Activated T-cell treated with anti-CD3 and anti-CD28 coated beads, Interleukin-2, amount 50 U/mL, for 4 hours (primary cell): ENCODE measurements at regions not wholly inside any gene's neighbourhood (a gene's known extent, or its start where the extent isn't known, plus 50 kb on each side); places are given as distances from the start of the nearest gene placed in this dataset.

Source experiments
- ATAC-seq, 2 donors: fragments of 200-7000 bp; cut with Tn5 transposase; one replicate each; pipeline ENCODE4 v1.10.0; 2021
- DNase-seq: peaks from one replicate; pipeline ENCODE4 v3.0.0-alpha.2; 2020
- H3K27me3 Mint-ChIP-seq: one replicate; pipeline ENCODE4 v1.8.0; 2021; ENCODE audit warnings: low read depth, mixed read lengths
- H3K36me3 Mint-ChIP-seq: one replicate; pipeline ENCODE4 v1.8.0; 2022; ENCODE audit warnings: mixed read lengths; ENCODE audit not compliant: insufficient read depth
- H3K4me1 Mint-ChIP-seq: one replicate; pipeline ENCODE4 v1.8.0; 2021; ENCODE audit warnings: low read depth, mixed read lengths
- H3K4me3 Mint-ChIP-seq: one replicate; pipeline ENCODE4 v1.8.0; 2021; ENCODE audit warnings: mild to moderate bottlenecking, moderate library complexity, mixed read lengths
- H3K9me3 Mint-ChIP-seq: one replicate; pipeline ENCODE4 v1.8.0; 2021; ENCODE audit warnings: mixed read lengths

- ATAC-seq, result no peak
- no peaks in the 10 kb centered on the region for H3K27me3 Mint-ChIP-seq
- H3K36me3 Mint-ChIP-seq, result no peaks in the 10 kb centered on the region
- no peak for DNase-seq
- H3K9me3 Mint-ChIP-seq, result no peaks in the 10 kb centered on the region
- H3K4me3 Mint-ChIP-seq, result no peak overlapping the region
- no peaks in the 10 kb centered on the region for H3K4me1 Mint-ChIP-seq
Measured at GRCh38 chr13:60757501-60758215, 360.6 kb downstream of the TDRD3 start.

DNA sequence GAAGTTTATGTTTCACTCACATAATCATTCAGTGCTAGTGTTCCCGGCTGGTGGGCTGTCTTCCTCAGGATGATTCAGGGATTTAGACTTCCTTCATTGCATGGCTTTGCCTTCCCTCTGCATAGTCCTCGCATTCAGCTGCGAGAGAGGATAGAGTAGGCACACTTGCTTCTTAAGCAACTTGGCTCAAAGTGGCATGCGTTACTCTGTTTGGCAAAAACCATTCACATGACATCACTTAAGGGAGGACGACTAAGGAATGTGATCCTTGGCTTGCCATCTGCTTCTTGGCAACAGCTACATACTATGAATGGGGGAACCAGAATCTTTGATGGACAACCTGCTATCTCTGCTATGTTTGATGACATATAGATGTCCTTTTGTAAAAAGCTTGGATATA is 359.3 kb downstream of the TDRD3 start:
- Mint-ChIP-seq H3K9me3 (peaks cover 5% of the 10 kb centered on the region), H3K4me3 (no peak overlapping the region), H3K36me3 (no peaks in the 10 kb centered on the region), H3K4me1 (no peaks in the 10 kb centered on the region), H3K27me3 (no peaks in the 10 kb centered on the region)
- DNase-seq (no peak), ATAC-seq (no peak)

GRCh38 chr13:60755380-60756163 is 358.6 kb downstream of the TDRD3 start:
- Mint-ChIP-seq H3K36me3 (no peaks in the 10 kb centered on the region), H3K27me3 (no peaks in the 10 kb centered on the region), H3K9me3 (peaks cover 5% of the 10 kb centered on the region), H3K4me1 (no peaks in the 10 kb centered on the region), H3K4me3 (no peak overlapping the region)
- ATAC-seq (no peak), DNase-seq (no peak)

GRCh38 chr13:60754211-60755090 is 357.4 kb downstream of the TDRD3 start:
- Mint-ChIP-seq H3K27me3 (no peaks in the 10 kb centered on the region), H3K4me3 (no peak overlapping the region), H3K36me3 (no peaks in the 10 kb centered on the region), H3K4me1 (no peaks in the 10 kb centered on the region), H3K9me3 (peaks cover 5% of the 10 kb centered on the region)
- ATAC-seq (no peak), DNase-seq (no peak)

DNA sequence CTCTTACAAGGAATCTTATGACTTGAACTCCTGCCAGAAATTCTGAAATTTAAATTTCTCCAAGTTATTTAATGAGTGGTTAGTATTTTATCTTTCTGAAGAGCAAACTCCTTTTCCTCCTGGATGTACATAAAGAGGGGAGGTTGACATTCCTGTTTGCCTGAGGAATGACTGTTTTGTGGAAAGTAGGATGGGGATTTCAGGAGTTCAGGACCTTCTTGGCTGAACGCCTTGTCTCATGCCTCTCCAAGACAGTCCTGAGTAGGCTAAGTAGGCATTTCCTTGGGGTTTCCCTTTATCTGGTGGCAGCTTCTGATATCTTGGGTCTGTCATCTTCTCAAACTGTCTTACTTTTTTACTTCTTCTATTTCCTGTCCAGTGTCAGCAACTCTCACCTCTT is 356.6 kb downstream of the TDRD3 start:
- ATAC-seq (no peak), DNase-seq (no peak)
- no peaks in the 10 kb centered on the region for H3K4me1 Mint-ChIP-seq
- H3K4me3 Mint-ChIP-seq, result no peak overlapping the region
- H3K9me3 Mint-ChIP-seq, result peaks cover 5% of the 10 kb centered on the region
- no peaks in the 10 kb centered on the region for H3K36me3 Mint-ChIP-seq
- no peaks in the 10 kb centered on the region for H3K27me3 Mint-ChIP-seq

DNA sequence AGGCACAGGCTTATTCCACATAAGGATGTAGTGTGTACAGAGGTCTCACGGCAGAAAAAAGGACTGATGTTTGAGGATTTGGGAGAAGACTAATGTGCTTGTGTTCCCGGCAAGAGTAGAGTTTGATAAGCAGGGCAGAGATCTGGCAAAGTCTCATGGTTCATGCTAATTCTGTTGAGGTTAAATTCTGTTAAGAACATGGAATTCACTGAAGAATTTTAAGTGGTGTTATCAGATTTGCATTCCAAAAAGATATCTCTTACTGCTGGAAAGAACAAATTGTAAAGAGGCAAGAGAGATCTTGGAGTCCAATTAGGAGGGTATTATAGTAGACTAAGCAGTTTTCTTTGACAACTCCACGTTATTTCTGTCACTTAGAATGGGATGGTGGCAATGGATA is 348.3 kb downstream of the TDRD3 start:
- peaks cover 8% of the 10 kb centered on the region for H3K9me3 Mint-ChIP-seq
- ATAC-seq, result no peak
- no peak overlapping the region for H3K4me3 Mint-ChIP-seq
- H3K4me1 Mint-ChIP-seq, result no peaks in the 10 kb centered on the region
- H3K27me3 Mint-ChIP-seq, result no peaks in the 10 kb centered on the region
- no peaks in the 10 kb centered on the region for H3K36me3 Mint-ChIP-seq
- DNase-seq, result no peak

DNA sequence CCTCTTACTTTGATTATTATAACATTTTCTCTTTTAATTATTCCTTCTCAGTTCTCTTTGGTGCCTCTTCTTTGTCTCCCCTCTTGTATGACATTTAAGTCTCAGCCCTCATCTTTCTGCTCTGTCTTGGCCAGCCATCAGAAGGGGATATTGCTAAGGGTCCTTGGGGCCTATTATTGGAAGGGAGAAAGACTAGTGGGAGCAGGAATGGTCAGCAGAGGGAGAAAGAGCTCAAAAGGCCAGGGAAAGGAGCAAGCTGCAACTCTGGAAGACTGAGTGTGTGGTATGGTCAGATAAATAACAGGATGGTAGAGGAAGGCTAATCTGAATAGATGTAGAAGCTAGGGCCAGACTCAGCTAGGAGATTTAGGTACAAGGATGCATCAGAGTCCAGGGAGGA is 336.9 kb downstream of the TDRD3 start:
- Mint-ChIP-seq H3K4me3 (no peak overlapping the region), H3K36me3 (no peaks in the 10 kb centered on the region), H3K4me1 (no peaks in the 10 kb centered on the region), H3K27me3 (no peaks in the 10 kb centered on the region), H3K9me3 (peaks cover 6% of the 10 kb centered on the region)
- ATAC-seq (no peak), DNase-seq (no peak)

- no peaks in the 10 kb centered on the region for H3K36me3 Mint-ChIP-seq
- no peaks in the 10 kb centered on the region for H3K27me3 Mint-ChIP-seq
- no peaks in the 10 kb centered on the region for H3K4me1 Mint-ChIP-seq
- DNase-seq (no peak), ATAC-seq (no peak)
- no peaks in the 10 kb centered on the region for H3K9me3 Mint-ChIP-seq
- H3K4me3 Mint-ChIP-seq, result no peak overlapping the region
Measured at GRCh38 chr13:60727140-60727539, 330.1 kb downstream of the TDRD3 start.

DNA sequence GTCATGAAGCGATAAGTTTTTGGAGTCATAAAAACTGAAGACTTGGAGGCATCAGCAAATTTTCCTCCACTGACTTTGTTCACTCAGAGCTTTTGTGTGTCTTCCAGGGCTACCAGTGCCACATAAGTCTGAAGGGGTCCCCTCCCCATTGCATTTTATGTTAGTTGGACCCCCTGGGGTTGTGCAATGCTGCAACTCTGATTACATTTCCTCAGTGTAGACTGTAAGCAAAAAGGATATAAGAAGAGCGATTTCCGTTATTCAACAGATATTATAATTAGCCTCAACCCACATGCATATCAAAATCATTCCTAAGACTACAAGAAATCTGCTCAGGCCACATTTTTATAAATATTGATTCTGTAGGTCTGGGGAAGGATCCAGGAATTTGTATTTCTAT is 324.0 kb downstream of the TDRD3 start:
- Mint-ChIP-seq H3K36me3 (no peaks in the 10 kb centered on the region), H3K27me3 (no peaks in the 10 kb centered on the region), H3K4me3 (no peak overlapping the region), H3K4me1 (no peaks in the 10 kb centered on the region), H3K9me3 (peaks cover 4% of the 10 kb centered on the region)
- ATAC-seq (no peak), DNase-seq (no peak)

DNA sequence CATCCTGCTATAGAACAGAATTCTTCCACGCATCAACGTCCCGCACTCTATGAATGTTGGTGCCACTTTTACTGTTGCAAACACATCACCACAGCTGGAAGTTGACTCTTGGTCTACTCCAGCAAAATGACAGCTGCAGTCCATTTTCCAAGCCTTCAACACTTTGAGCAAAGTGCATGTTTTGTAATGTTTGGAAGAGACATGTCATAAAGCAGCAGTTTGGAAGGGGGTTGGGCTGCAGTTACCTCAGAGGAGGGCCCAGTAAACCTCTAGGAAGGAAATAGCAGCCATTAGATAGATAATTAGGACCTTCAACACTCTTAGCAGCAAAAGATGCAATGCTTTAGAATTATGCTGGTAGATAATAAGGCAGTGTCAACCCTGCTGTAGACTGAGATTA is 323.6 kb downstream of the TDRD3 start:
- Mint-ChIP-seq H3K27me3 (no peaks in the 10 kb centered on the region), H3K36me3 (no peaks in the 10 kb centered on the region), H3K9me3 (peaks cover 4% of the 10 kb centered on the region), H3K4me1 (no peaks in the 10 kb centered on the region), H3K4me3 (no peak overlapping the region)
- DNase-seq, result no peak
- no peak for ATAC-seq

DNA sequence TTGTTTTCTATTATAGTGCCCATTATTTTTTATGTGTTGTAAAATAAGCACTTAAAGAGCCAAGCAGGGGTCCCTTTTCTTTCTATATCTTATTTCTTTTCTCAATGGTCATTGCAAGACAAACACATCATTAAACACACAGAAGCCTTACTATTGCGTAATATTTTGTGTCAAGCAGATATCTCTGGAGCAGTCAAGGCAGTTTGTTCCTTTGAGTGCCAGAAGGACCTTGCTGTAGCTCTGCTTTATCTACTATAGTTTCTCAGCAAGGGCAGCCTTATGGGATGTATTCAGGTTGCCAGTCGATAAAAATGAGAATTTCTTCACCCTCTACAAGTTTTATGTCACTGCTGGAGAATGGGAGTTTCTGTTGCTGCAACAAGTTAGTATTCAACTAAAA is 319.3 kb downstream of the TDRD3 start:
- ATAC-seq, result no peak
- Mint-ChIP-seq H3K27me3 (no peaks in the 10 kb centered on the region), H3K4me1 (no peaks in the 10 kb centered on the region), H3K4me3 (no peak overlapping the region), H3K9me3 (peaks cover 4% of the 10 kb centered on the region), H3K36me3 (no peaks in the 10 kb centered on the region)
- DNase-seq, result no peak

DNA sequence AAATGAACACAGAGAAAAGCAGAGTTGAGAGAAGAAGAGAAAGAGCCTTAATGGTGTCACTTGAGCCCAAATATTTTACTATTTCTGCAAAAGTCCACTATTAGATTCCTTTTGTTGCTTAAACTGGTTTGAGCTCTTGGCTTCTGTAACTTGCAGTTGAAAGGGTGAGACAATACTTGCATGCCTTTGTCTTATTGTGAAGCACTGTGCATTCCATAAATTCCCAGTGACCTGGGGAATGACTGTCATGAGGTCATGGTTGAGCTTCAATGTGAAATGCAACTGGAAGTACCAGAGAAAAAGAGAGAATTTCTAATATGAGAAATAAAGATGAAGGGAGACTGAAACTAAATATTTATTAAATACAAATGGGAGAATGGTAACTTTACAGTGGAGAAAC is 310.9 kb downstream of the TDRD3 start:
- Mint-ChIP-seq H3K27me3 (no peaks in the 10 kb centered on the region), H3K36me3 (no peaks in the 10 kb centered on the region), H3K4me3 (no peak overlapping the region), H3K9me3 (peaks cover 3% of the 10 kb centered on the region), H3K4me1 (no peaks in the 10 kb centered on the region)
- DNase-seq, result no peak
- no peak for ATAC-seq

DNA sequence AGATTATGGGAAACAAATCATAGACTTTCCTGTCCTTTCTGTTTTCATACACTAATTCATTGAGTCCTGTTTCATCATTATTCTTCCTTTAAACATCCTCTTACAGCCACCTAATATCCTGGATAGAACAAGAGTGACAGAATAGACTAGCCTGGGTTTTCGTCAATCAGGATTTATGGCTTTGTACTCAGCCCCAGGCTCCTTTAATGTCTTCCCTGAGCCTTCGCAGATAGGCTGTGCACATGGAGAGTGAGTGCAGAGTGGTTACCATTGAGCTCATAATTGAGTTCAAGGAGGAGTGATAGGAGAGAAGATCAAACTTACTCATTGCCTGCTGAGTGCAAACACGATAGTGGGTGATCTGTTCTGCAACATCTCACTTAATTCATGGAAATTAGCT is 304.9 kb downstream of the TDRD3 start:
- no peaks in the 10 kb centered on the region for H3K27me3 Mint-ChIP-seq
- ATAC-seq (no peak), DNase-seq (no peak)
- no peaks in the 10 kb centered on the region for H3K4me1 Mint-ChIP-seq
- H3K36me3 Mint-ChIP-seq, result no peaks in the 10 kb centered on the region
- H3K9me3 Mint-ChIP-seq, result no peaks in the 10 kb centered on the region
- no peak overlapping the region for H3K4me3 Mint-ChIP-seq

GRCh38 chr13:60700994-60701393 is 304.0 kb downstream of the TDRD3 start:
- no peaks in the 10 kb centered on the region for H3K36me3 Mint-ChIP-seq
- no peaks in the 10 kb centered on the region for H3K9me3 Mint-ChIP-seq
- ATAC-seq, result no peak
- no peaks in the 10 kb centered on the region for H3K27me3 Mint-ChIP-seq
- H3K4me1 Mint-ChIP-seq, result no peaks in the 10 kb centered on the region
- no peak overlapping the region for H3K4me3 Mint-ChIP-seq
- DNase-seq, result no peak
